ENCODE measurements at regions not wholly inside any gene's neighbourhood (a gene's known extent, or its start where the extent isn't known, plus 50 kb on each side); places are given as distances from the start of the nearest gene placed in this dataset.

GRCh38 chr5:2306711-2307110, 424.0 kb upstream of the IRX4 start:
- TF ChIP-seq CTCF (IDR thresholded peaks at IDR 0.05 in 4 of 5, conservative IDR thresholded peaks at IDR 0.05 in 1 of 5) (no peak), POLR2A (IDR thresholded peaks at IDR 0.05) (no peak)
